Activated CD4-positive, alpha-beta T cell treated with anti-CD3 and anti-CD28 coated beads, Interleukin-2, amount 10 ng/mL, durations not matched to agents 7 days and 5 days (primary cell): ENCODE measurements at regions not wholly inside any gene's neighbourhood (a gene's known extent, or its start where the extent isn't known, plus 50 kb on each side); places are given as distances from the start of the nearest gene placed in this dataset.
A peak's percentile ranks its signal among the peaks of the same experiment; 100 is the strongest.

Experiments
- CTCF ChIA-PET: fragments of 350-600 bp; sonication (Branson Sonifier 250); formaldehyde crosslinking; loops from one replicate; lab custom pipeline; 2021; ENCODE audit warnings: antibody characterized with exemption; lab: Charles Lee
- POLR2A ChIA-PET: fragments of 350-600 bp; sonication (Branson Sonifier 250); formaldehyde crosslinking; loops from one replicate; lab custom pipeline; 2021; ENCODE audit warnings: antibody characterized with exemption; lab: Charles Lee
- DNase-seq: peaks from one replicate; pipeline ENCODE4 v3.0.0-alpha.2; 2020
- H3K27ac Mint-ChIP-seq: one replicate; pipeline ENCODE4 v1.8.0; 2021; ENCODE audit warnings: mild to moderate bottlenecking, moderate library complexity, mixed read lengths
- H3K27me3 Mint-ChIP-seq: one replicate; pipeline ENCODE4 v1.8.0; 2021; ENCODE audit warnings: mixed read lengths
- H3K36me3 Mint-ChIP-seq: one replicate; pipeline ENCODE4 v1.8.0; 2021; ENCODE audit warnings: low read depth, mixed read lengths
- H3K4me1 Mint-ChIP-seq: one replicate; pipeline ENCODE4 v1.8.0; 2021; ENCODE audit warnings: mixed read lengths
- H3K4me3 Mint-ChIP-seq: one replicate; pipeline ENCODE4 v1.8.0; 2021; ENCODE audit warnings: mild to moderate bottlenecking, moderate library complexity, mixed read lengths
- H3K9me3 Mint-ChIP-seq: one replicate; pipeline ENCODE4 v1.8.0; 2021; ENCODE audit warnings: mixed read lengths

DNA sequence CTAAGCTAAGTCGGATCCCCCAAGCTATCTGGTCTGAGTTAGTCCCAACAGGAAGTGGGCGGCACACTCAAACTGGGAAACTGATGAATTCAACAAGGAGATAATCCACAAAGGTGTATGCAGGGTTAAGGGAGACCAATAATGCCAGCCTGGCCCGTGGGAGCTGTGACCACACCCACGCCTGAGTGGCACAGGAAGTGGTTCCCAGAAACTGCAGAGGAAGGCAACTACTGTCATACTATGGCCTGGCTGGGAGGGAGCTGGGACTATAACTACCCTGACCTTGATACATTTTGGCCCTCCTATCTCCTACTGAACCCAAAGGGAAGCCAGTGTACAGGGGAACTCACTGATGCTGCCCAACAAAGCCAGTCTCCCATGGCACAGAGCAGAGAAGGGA lies 85.5 kb upstream of the TDRD3 start:
- H3K9me3 Mint-ChIP-seq = no peaks in the 10 kb centered on the region

DNA sequence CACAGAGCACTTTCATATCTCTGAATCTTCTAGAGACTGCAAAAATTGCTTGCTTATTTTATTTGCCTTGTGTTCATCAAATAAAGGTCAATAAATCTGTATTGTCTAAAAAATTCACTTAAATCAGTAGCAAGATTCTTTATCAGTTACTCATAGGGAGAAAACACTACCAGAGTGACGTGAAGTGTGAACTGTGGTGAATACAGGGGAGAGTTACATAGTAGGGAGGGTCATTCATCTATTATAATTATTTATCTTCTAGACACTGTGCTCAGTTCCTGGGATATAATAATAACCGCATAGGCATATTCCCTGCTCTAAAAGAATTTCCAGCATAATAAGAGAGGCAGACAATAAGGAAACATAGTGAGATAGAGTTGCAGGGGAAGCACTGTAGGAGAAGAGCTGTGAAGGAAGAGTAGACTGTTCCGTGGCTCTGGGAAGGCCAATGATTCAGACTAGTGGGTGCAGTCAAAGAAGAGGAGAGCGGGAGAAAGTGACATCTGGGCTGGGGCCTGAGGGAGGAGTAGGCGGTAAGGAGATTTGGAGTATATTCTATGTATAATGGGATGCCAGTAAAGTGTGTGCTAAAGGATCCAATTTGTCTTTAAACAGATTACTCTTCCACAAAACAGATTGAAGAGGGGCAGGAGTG lies 84.0 kb upstream of the TDRD3 start:
- no peak for DNase-seq
- no peak overlapping the region for H3K4me3 Mint-ChIP-seq
- CTCF ChIA-PET = interaction anchor here (0.6 kb wide), 1 partner anchor 127 kb away, joined by 4 read pairs; no protein-coding TSS in a partner anchor
- H3K9me3 Mint-ChIP-seq = no peaks in the 10 kb centered on the region
- peaks cover 8% of the 10 kb centered on the region for H3K27me3 Mint-ChIP-seq
- peaks cover 12% of the 10 kb centered on the region for H3K4me1 Mint-ChIP-seq
- POLR2A ChIA-PET = no interaction called here
- no peak overlapping the region for H3K27ac Mint-ChIP-seq
- H3K36me3 Mint-ChIP-seq = no peaks in the 10 kb centered on the region

More for the DNA sequence above, 85.5 kb upstream of the TDRD3 start:
- no peaks in the 10 kb centered on the region for H3K36me3 Mint-ChIP-seq
- H3K4me3 Mint-ChIP-seq = no peak overlapping the region
- peaks cover 3% of the 10 kb centered on the region for H3K27me3 Mint-ChIP-seq
- POLR2A ChIA-PET = no interaction called here
- H3K27ac Mint-ChIP-seq = no peak overlapping the region
- DNase-seq = no peak
- peaks cover 12% of the 10 kb centered on the region for H3K4me1 Mint-ChIP-seq
- CTCF ChIA-PET = no interaction called here

DNA sequence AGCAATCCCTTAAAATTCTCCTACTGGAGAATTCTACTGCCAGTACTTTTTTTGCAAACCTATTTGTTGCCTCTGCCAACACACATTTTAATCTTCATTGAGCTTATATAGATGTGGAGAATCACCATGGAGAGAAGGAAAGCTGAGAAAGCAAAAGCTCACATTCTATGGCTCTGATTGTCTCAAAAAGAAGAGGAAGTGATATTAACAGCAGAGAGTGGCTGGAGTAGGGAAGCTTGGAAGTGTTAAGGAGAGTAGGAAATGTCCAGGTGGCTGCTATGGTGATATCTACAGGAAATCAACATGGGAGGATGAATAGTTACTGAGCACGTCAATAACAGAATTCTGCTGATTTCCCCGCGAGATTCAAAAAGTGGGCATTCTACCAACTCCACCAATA lies 78.8 kb upstream of the TDRD3 start:
- Mint-ChIP-seq H3K9me3 (no peaks in the 10 kb centered on the region), H3K36me3 (no peaks in the 10 kb centered on the region), H3K4me3 (no peak overlapping the region), H3K4me1 (no peaks in the 10 kb centered on the region), H3K27ac (no peak overlapping the region), H3K27me3 (peaks cover 18% of the 10 kb centered on the region)
- DNase-seq = no peak
- POLR2A ChIA-PET = no interaction called here
- CTCF ChIA-PET = interaction anchor here (0.6 kb wide), 1 partner anchor 42 kb away, joined by 3 read pairs; no protein-coding TSS in a partner anchor

DNA sequence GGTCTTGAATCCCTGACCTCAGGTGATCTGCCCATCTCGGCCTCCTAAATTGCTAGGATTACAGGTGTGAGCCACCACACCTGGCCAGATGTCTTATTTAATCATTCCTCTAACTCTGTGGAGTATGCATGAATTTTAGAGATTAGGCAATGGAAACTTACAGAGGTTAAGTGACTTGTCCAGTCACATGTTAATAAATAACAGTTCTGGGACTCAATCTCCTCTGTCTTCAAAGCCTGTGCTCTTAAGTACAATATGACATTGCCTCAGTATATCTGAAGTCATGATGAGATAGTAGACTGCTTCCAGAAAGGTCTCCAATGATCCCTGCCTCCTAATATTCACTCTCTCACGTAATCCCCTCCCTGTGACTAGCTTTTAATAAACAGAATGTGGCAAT lies 72.9 kb upstream of the TDRD3 start:
- Mint-ChIP-seq H3K4me1 (no peaks in the 10 kb centered on the region), H3K36me3 (no peaks in the 10 kb centered on the region), H3K4me3 (no peak overlapping the region), H3K27me3 (peaks cover 3% of the 10 kb centered on the region), H3K27ac (no peak overlapping the region), H3K9me3 (no peaks in the 10 kb centered on the region)
- POLR2A ChIA-PET = no interaction called here
- no peak for DNase-seq
- CTCF ChIA-PET = interaction anchor here (0.6 kb wide), 1 partner anchor 643 kb away, joined by 3 read pairs; no protein-coding TSS in a partner anchor

DNA sequence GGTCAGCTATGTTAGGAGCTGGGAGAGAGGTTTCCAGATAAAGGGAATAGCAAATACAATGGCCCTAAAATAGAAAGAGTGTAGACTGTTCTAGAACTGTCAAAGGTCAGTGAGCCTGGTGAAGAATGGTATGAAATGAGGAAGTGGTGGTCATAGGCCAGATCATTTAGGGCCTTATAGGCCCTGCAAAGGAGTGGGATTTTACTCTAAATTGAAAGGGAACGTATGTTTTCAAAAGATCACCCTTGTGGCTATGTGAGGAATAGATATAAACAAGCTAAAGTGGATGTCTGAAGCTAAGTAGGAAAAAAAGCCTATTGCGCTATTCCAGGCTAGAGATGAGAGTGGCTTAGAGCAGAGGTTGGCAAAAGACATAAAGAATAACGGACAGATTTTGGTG lies 70.7 kb upstream of the TDRD3 start:
- no peaks in the 10 kb centered on the region for H3K27me3 Mint-ChIP-seq
- CTCF ChIA-PET = interaction anchor here (0.8 kb wide), 1 partner anchor 13 kb away, joined by 4 read pairs; no protein-coding TSS in a partner anchor

DNA sequence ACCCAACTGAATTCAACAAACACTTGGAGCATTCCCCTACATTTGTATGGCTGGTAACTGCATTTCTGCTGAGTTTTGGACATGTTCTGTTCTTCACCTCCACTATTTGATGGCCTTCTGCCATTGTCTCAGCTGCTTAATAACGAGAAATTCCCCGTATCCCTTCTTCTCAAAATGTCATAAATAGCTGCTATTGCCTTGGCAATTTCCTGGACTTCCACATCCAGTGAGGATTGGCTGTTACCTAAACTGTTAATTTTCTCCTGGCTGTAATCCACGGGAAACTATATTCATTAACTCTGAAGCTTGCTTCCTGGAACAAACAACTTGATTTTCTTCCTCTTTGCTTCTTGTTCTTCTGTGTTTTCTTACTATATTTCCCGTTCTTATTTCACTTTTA lies 69.5 kb upstream of the TDRD3 start:
- no peaks in the 10 kb centered on the region for H3K4me1 Mint-ChIP-seq
- no peaks in the 10 kb centered on the region for H3K36me3 Mint-ChIP-seq
- no peaks in the 10 kb centered on the region for H3K9me3 Mint-ChIP-seq
- DNase-seq = no peak
- H3K4me3 Mint-ChIP-seq = no peak overlapping the region
- H3K27ac Mint-ChIP-seq = no peak overlapping the region
- ChIA-PET CTCF (no interaction called here), POLR2A (no interaction called here)
- H3K27me3 Mint-ChIP-seq = peaks cover 8% of the 10 kb centered on the region

More for the DNA sequence above, 70.7 kb upstream of the TDRD3 start:
- no peaks in the 10 kb centered on the region for H3K9me3 Mint-ChIP-seq
- H3K36me3 Mint-ChIP-seq = no peaks in the 10 kb centered on the region
- no peaks in the 10 kb centered on the region for H3K4me1 Mint-ChIP-seq
- POLR2A ChIA-PET = no interaction called here
- no peak for DNase-seq
- no peak overlapping the region for H3K4me3 Mint-ChIP-seq
- no peak overlapping the region for H3K27ac Mint-ChIP-seq

DNA sequence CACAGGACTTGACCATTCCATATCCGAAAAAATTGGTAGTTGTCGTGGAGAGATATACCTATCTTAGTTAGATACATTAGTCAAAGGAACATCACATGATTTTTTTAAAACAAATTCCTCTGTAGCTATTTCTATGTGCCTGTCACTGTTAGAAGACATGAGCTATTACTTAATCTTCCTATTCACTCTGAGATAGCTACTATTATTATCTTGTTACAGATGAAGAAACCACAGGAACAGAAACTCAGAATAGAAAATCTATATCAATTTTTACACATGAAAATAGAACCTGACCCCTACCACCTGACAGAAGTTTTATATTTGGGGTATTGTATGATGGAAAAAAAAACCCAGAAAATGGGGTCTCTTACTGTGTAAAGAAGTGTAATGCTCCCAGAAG lies 68.9 kb upstream of the TDRD3 start:
- peaks cover 8% of the 10 kb centered on the region for H3K27me3 Mint-ChIP-seq
- POLR2A ChIA-PET = no interaction called here
- CTCF ChIA-PET = no interaction called here
- H3K36me3 Mint-ChIP-seq = no peaks in the 10 kb centered on the region
- no peak overlapping the region for H3K4me3 Mint-ChIP-seq
- no peak overlapping the region for H3K27ac Mint-ChIP-seq
- H3K9me3 Mint-ChIP-seq = no peaks in the 10 kb centered on the region
- no peaks in the 10 kb centered on the region for H3K4me1 Mint-ChIP-seq
- DNase-seq = no peak

DNA sequence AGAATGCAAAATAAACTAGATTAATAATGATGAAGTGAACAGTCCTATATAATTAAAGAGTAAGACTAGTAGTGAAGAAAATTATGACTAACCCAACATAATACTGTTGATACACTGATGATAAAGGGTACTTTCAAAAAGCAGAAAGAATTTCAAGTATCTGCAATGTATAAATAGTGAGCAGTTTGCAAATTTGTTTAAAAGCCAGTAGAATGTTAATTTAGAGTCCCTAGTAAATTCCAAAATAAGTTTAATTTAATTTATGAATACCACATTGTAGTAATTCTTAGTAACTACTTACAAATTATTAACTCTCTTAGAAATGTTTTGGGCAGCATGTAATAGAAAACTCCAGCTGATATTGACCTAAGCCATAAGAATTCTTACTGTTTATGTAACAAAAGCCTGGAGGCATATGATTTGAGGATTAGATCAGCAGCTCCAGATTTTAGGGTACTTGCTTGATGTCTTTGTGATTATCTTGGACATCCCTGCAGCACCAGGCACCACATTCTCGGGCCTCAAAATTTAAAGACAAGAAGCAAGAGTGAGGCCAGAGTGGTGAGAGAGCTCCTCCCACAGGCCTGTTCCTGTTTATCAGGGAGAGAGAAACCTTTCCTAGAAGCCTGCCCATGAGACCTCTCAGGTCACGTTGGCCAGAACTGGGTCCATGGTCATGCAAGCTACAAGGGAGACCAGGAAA lies 67.6 kb upstream of the TDRD3 start:
- peak; percentile 7 for DNase-seq
- ChIA-PET CTCF (interaction anchor here (0.6 to 0.7 kb wide), 2 partner anchors 12 to 1524 kb away, joined by 3 to 7 read pairs; no protein-coding TSS in a partner anchor), POLR2A (no interaction called here)
- no peak overlapping the region for H3K27ac Mint-ChIP-seq
- H3K36me3 Mint-ChIP-seq = no peaks in the 10 kb centered on the region
- H3K27me3 Mint-ChIP-seq = peaks cover 15% of the 10 kb centered on the region
- H3K4me1 Mint-ChIP-seq = no peaks in the 10 kb centered on the region
- H3K4me3 Mint-ChIP-seq = no peak overlapping the region
- H3K9me3 Mint-ChIP-seq = no peaks in the 10 kb centered on the region

DNA sequence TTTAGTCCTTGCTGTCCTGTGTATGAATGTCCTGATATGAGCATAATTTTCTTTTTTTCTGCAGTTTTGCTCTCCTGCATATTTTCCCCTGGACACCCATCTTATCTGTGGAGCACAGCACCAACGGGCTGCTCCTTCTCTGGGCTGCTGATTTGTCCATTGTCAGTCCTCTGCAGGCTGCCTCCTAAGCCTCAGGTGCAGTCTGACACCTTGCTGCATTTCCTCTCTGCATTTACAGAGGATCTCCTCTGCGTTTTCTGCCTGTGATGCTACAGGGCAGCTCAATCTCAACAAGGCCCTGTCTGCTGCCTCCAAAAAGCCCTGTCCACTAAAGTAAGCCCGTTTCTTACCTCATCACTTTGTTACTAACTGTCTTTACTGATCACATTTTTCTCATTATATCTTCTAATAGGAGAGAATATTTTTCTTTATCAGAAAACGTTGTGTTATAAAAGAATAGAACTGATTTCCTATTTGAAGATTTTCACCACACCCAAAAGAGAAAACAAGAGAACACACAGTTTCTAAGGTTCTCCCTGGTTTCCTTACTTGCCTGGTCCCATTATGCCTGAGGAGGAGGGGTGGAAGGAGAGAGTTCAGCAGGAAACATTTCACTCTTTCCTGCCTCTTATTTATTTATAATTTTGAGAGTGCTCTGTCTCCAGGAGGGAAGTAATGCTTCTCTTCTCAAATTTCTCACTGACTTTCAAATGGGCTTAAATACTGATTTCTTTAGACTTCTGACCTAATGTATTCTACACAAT lies 65.6 kb upstream of the TDRD3 start:
- ChIA-PET POLR2A (no interaction called here), CTCF (no interaction called here)
- H3K4me3 Mint-ChIP-seq = no peak overlapping the region
- no peaks in the 10 kb centered on the region for H3K36me3 Mint-ChIP-seq
- no peaks in the 10 kb centered on the region for H3K4me1 Mint-ChIP-seq
- peaks cover 15% of the 10 kb centered on the region for H3K27me3 Mint-ChIP-seq
- no peak for DNase-seq
- no peaks in the 10 kb centered on the region for H3K9me3 Mint-ChIP-seq
- no peak overlapping the region for H3K27ac Mint-ChIP-seq

DNA sequence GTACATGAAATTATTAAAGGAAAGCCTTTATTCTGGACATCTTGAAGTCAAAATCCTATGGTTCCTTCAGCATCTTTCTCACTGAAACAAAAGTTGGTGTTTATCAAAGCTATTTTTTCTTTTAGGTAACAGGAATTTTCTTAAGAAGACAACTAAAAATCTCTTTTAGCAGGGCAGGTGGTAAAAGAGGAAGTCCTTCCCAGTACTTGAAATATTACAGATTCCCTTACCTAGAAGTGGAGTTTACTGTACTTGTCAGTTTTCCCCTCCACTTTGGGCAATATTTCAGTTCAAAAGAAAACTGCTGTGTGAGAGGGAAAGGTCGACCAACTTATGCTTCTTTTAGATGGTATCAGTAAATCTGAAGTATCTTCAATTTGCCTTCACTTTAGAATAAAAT lies 64.3 kb upstream of the TDRD3 start:
- Mint-ChIP-seq H3K27me3 (peaks cover 15% of the 10 kb centered on the region), H3K9me3 (no peaks in the 10 kb centered on the region), H3K4me1 (no peaks in the 10 kb centered on the region), H3K4me3 (no peak overlapping the region), H3K27ac (no peak overlapping the region), H3K36me3 (no peaks in the 10 kb centered on the region)
- CTCF ChIA-PET = no interaction called here
- no peak for DNase-seq
- POLR2A ChIA-PET = no interaction called here

DNA sequence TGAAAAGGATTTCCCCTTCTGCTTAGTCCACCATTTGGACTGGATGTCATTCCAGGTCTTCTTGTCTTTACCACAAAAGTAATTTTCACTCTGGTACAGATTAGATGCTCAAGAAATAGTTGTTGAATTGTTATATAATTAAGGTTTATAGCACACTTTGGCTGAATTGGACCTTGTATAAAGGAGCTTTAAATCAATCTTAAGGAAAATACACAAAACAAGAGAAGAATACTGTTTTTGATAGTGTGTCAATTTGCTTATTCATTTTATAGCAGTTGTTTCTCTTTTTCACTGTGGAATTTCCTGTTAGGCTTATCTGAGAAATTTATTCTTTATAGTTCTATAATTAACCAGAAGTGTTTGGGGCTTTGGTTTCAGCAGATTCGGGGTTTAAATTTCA lies 62.7 kb upstream of the TDRD3 start:
- no peak for DNase-seq
- no peaks in the 10 kb centered on the region for H3K4me1 Mint-ChIP-seq
- H3K36me3 Mint-ChIP-seq = no peaks in the 10 kb centered on the region
- peaks cover 20% of the 10 kb centered on the region for H3K27me3 Mint-ChIP-seq
- no peak overlapping the region for H3K4me3 Mint-ChIP-seq
- no peak overlapping the region for H3K27ac Mint-ChIP-seq
- H3K9me3 Mint-ChIP-seq = no peaks in the 10 kb centered on the region
- ChIA-PET CTCF (interaction anchor here (0.7 kb wide), 1 partner anchor 71 kb away, joined by 3 read pairs; no protein-coding TSS in a partner anchor), POLR2A (no interaction called here)

DNA sequence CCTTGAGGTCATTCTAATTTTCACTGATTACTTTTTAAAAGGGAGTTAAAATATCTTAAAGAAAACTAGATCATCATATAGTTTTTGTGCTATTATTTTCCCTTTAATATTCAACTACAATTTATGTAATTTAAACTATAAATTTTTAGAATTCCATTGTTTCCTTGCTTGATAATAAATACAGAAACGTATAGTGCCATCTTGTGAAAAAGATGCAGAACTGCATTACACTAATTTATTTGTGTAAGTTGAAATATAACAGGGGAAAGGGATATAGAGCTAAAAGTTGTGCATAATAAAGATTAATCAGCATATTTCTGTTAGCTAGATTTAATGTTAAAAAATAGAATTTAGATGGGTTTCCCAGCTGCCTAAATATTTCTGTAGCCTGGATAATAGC lies 61.5 kb upstream of the TDRD3 start:
- H3K27ac Mint-ChIP-seq = no peak overlapping the region
- H3K27me3 Mint-ChIP-seq = peaks cover 23% of the 10 kb centered on the region
- DNase-seq = no peak
- no peaks in the 10 kb centered on the region for H3K36me3 Mint-ChIP-seq
- H3K4me1 Mint-ChIP-seq = no peaks in the 10 kb centered on the region
- H3K4me3 Mint-ChIP-seq = no peak overlapping the region
- POLR2A ChIA-PET = no interaction called here
- no peaks in the 10 kb centered on the region for H3K9me3 Mint-ChIP-seq
- CTCF ChIA-PET = interaction anchor here (1.0 kb wide), 1 partner anchor 8 kb away, joined by 3 read pairs; no protein-coding TSS in a partner anchor

DNA sequence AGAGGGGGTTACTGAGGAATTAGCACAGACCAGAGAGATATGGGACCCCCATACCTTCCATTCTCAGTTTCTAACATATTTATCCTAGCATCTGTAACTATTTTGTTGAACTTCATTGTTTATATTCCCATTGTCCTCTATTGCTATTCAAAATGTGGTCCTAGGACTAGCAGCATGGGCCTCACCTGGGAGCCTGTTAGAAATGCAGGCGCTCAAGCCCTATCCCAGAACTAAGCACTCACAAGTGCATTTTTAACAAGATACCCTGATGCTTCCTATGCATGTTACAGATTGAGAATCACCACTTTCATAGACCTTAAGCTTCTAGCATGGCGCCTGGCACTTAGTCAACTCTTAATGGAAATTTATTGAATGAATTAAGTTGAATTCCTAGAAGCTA lies 58.3 kb upstream of the TDRD3 start:
- Mint-ChIP-seq H3K27ac (no peak overlapping the region), H3K4me1 (no peaks in the 10 kb centered on the region), H3K4me3 (no peak overlapping the region), H3K27me3 (peaks cover 16% of the 10 kb centered on the region), H3K36me3 (no peaks in the 10 kb centered on the region), H3K9me3 (no peaks in the 10 kb centered on the region)
- no peak for DNase-seq
- ChIA-PET POLR2A (no interaction called here), CTCF (interaction anchor here (1.5 kb wide), 1 partner anchor 12 kb away, joined by 4 read pairs; no protein-coding TSS in a partner anchor)
